T-helper 1 cell (primary cell): ENCODE measurements at regions not wholly inside any gene's neighbourhood (a gene's known extent, or its start where the extent isn't known, plus 50 kb on each side); places are given as distances from the start of the nearest gene placed in this dataset.
"Not testable (repeated sequence)": the region's sequence is repeated elsewhere in the genome, so short reads cannot be mapped to it uniquely, and the experiment has no call there.

Source experiments
- DNase-seq, 5 donors: peaks; one replicate each; pipeline ENCODE4 v3.0.0-alpha.2; 2012 to 2020

DNA sequence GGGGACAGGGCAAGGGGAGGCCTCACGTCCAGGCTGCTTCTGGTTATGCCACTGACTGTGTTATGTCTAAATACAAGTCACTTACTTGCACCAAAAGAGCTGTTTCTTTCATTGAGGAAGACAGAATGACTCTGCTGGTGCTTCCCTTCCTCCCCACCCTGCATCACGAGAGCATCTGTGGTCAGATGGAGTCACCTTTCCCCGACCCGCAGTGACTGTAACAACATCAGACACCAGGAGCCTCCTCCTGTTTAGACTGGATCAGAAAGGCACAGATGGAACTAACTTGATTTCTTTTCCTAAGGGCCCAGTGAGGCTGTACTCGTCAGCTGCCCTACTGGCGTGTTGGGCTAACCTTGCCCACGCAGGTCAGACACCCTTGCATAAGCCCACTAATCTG lies 90.3 kb upstream of the ZNF536 start:
- DNase-seq, result no peak

GRCh38 chr19:30283556-30283955 lies 88.6 kb upstream of the ZNF536 start:
- no peak for DNase-seq

GRCh38 chr19:30284209-30284608 lies 88.0 kb upstream of the ZNF536 start:
- DNase-seq, result no peak

GRCh38 chr19:30284885-30285284 lies 87.3 kb upstream of the ZNF536 start:
- DNase-seq, result no peak

DNA sequence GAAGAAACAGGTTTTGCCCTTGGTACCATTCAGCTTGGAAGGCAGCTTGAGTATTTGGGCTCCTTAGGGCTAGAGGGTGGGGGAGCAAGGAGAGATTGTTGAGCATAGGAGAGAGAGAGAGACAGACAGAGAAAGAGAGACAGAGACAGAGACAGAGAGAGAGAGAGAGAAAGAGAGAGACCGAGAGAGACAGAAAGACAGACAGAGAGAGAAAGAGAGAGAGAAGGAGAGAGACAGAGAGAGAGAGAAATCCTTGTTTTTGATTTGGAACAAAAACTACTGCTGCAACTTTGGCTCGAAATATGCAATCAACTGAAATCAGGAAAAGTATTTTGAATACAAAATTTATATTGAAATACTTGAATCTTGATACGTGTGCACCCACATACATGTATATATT lies 85.8 kb upstream of the ZNF536 start:
- no peak for DNase-seq

DNA sequence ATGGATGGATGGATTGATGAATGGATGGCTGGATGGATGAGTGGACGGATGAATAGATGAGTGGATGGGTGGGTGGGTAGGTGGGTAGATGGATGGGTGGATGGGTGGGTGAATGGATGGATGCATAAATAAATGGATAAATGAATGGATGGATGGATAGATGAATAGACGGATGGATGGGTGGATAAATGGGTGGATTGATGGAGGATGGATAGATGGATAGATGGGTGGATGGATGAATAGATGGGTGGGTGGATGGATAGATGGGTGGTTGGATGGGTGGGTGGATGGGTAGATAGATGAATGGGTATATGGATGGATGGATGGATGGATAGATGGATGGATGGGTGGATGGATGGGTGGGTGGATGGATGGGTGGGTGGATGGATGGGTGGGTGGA lies 84.9 kb upstream of the ZNF536 start:
- no peak for DNase-seq

DNA sequence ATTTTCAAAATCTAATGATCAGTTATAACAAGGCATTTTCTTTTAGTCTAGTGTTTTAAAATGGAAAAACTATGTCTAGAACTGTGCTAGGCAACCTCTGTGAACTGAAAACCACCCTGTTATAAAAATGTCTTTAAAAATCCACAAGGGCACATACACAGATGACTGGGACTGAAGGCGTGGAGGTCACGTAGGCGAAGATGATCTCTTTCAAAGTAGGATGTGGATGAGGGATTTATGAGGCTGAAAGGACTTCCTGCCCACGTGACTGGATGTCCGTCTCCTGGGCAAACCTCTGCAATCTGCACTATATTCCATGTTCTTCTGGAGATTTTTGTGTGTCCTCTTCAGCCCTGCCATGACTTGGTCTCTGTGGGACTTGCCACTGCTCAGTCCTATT lies 84.2 kb upstream of the ZNF536 start:
- no peak for DNase-seq

- DNase-seq, result no peak
Measured at GRCh38 chr19:30288911-30289310, 83.3 kb upstream of the ZNF536 start.

- no peak for DNase-seq
Measured at GRCh38 chr19:30289336-30289735, 82.8 kb upstream of the ZNF536 start.

DNA sequence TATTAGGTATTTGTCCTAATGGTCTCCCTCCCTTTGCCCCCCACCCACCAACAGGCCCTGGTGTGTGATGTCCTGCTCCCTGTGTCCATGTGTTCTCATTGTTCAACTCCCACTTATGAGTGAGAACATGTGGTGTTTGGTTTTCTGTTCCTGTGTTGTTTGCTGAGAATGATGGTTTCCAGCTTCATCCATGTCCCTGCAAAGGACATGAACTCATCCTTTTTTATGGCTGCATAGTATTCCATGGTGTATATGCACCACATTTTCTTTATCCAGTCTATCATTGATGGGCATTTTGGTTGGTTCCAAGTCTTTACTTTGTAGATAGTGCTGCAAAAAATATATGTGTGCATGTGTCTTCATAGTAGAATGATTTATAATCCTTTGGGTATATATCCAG lies 81.4 kb upstream of the ZNF536 start:
- DNase-seq, result not testable (repeated sequence)

DNA sequence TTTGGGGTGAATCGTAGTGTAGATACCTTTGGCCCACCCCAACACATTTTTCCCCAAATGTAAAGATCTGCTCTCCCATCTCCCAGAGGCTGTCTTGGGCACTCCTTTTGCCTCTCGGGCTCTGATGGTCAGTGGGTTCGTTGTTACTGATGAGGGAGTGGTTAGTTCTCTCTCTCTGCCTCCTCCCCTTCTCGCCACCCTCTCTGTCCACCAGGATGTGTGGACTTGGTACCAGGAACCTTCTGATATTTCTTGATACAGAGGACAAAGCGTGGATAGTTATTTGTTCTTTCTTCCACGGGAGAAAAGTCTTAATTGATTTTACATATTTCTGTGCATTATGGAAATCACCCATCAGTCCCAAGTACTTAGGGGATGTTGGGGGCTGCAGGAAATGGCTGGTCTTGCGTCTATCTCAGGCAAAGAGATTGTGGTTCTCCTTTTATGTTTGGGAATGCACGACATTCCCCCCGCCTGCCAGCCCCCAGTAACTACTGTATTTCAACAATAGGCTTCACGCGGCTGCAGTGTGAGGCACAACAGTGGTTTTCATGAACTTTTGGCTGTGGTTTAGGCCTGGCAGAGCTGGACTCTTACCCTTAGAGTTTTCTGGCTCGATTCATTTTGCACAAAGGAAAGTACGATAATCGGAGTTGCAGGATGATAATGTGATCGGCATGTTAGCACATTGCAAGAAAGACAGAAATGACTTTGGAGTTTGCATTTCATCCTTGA lies 79.0 kb upstream of the ZNF536 start:
- DNase-seq, result no peak

- no peak for DNase-seq
Measured at GRCh38 chr19:30297969-30298368, 74.2 kb upstream of the ZNF536 start.

GRCh38 chr19:30303131-30303654 lies 69.0 kb upstream of the ZNF536 start:
- no peak for DNase-seq

GRCh38 chr19:30304540-30304939 lies 67.6 kb upstream of the ZNF536 start:
- no peak for DNase-seq

DNA sequence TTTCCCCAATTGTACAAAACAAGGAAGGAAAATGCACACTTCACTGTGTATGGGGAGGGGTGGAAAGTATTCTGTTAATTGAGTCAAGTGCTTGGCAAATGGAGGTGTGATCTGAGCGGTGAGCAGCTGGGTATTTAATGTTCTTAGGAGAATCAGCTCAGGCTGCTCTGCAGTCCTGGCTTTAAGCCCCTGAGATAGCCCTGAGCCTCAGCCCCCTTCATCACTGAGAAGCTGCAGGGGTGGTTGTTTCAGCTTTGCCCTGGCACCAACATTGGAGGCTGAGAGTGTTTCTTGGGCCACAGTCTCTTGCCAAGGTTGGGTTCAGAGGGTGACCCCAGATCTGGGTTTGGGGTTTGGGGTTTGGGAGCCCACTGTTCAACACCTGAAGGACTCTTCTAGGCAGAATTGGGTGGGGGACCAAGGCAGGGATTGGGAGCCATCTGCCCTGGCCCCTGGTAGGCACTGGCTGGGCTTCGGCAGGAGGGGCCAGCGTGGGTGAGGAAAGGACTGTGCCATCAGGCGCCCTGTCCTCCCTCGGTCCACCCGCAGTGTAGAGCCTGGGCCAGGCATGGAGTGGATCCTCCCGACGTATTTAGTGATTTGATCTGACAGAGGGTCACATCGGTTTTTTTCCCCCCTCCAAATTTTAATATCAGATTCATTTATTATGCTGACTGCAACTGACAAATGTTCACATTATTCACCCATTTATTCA lies 66.7 kb upstream of the ZNF536 start:
- DNase-seq, result no peak

- DNase-seq, result no peak
Measured at GRCh38 chr19:30307191-30307974, 64.8 kb upstream of the ZNF536 start.

GRCh38 chr19:30309176-30309575 lies 63.0 kb upstream of the ZNF536 start:
- no peak for DNase-seq

- no peak for DNase-seq
Measured at GRCh38 chr19:30309905-30310601, 62.1 kb upstream of the ZNF536 start.

DNA sequence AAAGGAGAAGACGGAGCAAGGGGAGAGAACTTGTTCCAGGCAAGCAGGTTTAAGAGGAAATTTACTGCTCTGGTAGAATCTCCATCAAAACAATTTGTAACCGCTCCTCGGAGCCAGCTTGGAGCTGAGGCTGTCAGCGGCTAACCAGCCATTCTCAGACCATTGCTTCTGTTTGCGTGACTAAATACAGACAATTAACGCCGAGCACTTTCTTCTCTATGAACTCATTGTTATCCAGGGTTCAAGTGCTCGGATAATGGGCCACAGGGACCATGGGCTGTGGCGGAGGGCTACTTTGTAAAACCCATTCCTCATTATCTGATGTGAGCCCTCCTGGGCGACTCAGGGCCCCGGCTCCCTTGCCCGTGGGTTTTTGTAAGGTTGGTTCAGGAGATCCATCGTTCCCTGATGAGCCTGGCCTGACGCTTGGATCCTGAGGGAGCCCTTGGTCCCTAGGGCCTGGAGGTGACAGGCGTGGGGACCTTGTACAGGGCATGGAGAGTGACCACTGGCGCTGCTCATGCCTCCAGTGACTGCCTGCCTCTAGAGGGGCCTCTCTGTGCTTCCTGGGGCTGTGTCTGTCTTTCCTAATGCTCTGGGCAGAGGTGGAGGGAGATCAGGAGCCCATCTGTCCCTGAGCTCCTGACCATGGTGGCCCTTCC lies 61.5 kb upstream of the ZNF536 start:
- no peak for DNase-seq

DNA sequence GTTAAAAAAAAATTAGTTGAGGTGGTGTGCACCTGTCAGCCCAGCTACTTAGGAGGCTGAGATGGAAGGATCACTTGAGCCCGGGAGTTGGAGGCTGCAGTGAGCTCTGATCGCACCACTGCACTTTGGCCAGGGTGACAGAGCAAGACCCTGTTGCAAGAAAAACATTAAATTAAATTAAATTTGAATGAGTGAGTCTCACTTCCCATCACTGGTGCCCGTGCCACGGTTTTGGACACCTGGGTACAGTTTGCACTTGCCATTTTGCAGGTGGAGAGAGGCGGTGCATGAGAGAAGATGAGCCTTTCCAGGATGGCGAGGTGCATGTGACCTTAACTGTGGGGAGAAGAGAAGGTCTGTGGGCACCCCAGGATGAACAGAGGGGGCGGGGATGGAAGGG lies 60.3 kb upstream of the ZNF536 start:
- no peak for DNase-seq

- no peak for DNase-seq
Measured at GRCh38 chr19:30312582-30313352, 59.4 kb upstream of the ZNF536 start.

GRCh38 chr19:30313353-30313750 lies 58.8 kb upstream of the ZNF536 start:
- DNase-seq, result no peak
